ENCODE measurements at regions not wholly inside any gene's neighbourhood (a gene's known extent, or its start where the extent isn't known, plus 50 kb on each side); places are given as distances from the start of the nearest gene placed in this dataset.

- 53 to 72% (median 57%) methylated on average over 5 of the region's 5 CpGs for WGBS, 4 donors
- Histone ChIP-seq H3K4me3 (no peak overlapping the region), H3K4me1 (replicated peaks in 1 of 2) (peaks cover 0 to 8% of the 10 kb centered on the region in 2 donors), H3K27me3 (no peaks in the 10 kb centered on the region), H3K27ac (no peak overlapping the region), H3K36me3 (replicated peaks in 1 of 2) (no peaks in the 10 kb centered on the region), H3K9me3 (replicated peaks in 1 of 3) (no peaks in the 10 kb centered on the region)
- TF ChIP-seq POLR2A (IDR thresholded peaks at IDR 0.05) = no peak
- TF ChIP-seq CTCF (IDR thresholded peaks at IDR 0.05) = no peak
- no peak for DNase-seq
- intact Hi-C loops (cut with DNase I) = no loop called here
These were observed 986.0 kb downstream of the ROBO2 start for GRCh38 chr3:78025916-78026315.

- Histone ChIP-seq H3K4me1 (replicated peaks in 1 of 2) (peaks cover 0 to 8% of the 10 kb centered on the region in 2 donors), H3K9me3 (replicated peaks in 1 of 3) (no peaks in the 10 kb centered on the region), H3K36me3 (replicated peaks in 1 of 2) (no peaks in the 10 kb centered on the region), H3K27me3 (no peaks in the 10 kb centered on the region), H3K27ac (no peak overlapping the region), H3K4me3 (no peak overlapping the region)
- TF ChIP-seq POLR2A (IDR thresholded peaks at IDR 0.05) (no peak), CTCF (IDR thresholded peaks at IDR 0.05) (no peak)
- peak in 4 of 7 donors; percentile 9 to 27 (median 21) for DNase-seq
- 16 to 35% (median 30%) methylated on average over 1 of the region's 1 CpG for WGBS, 4 donors
- intact Hi-C loops (cut with DNase I) = no loop called here
These were observed 986.5 kb downstream of the ROBO2 start for GRCh38 chr3:78026318-78026828.

GRCh38 chr3:78029775-78030174 is 989.9 kb downstream of the ROBO2 start:
- intact Hi-C loops (cut with DNase I) = no loop called here
- TF ChIP-seq POLR2A (IDR thresholded peaks at IDR 0.05) = no peak
- H3K36me3 ChIP-seq (replicated peaks in 1 of 2) = no peaks in the 10 kb centered on the region
- DNase-seq = peak in 1 of 7 donors; percentile 12
- no peaks in the 10 kb centered on the region for H3K9me3 ChIP-seq (replicated peaks in 1 of 3)
- no peak overlapping the region for H3K4me3 ChIP-seq
- H3K4me1 ChIP-seq (replicated peaks in 1 of 2) = peaks cover 0 to 8% of the 10 kb centered on the region in 2 donors
- 93 to 96% (median 94%) methylated on average over 15 to 39 of the region's 39 CpGs for WGBS, 4 donors
- H3K27me3 ChIP-seq = no peaks in the 10 kb centered on the region
- no peak overlapping the region for H3K27ac ChIP-seq

GRCh38 chr3:78035131-78035641 is 995.3 kb downstream of the ROBO2 start:
- 26 to 38% (median 34%) methylated on average over 7 of the region's 7 CpGs for WGBS, 4 donors
- intact Hi-C loops (cut with DNase I) = no loop called here
- no peak overlapping the region for H3K4me3 ChIP-seq
- H3K4me1 ChIP-seq (replicated peaks in 1 of 2) = no peaks in the 10 kb centered on the region
- DNase-seq = no peak
- TF ChIP-seq CTCF (IDR thresholded peaks at IDR 0.05) = no peak
- no peak for TF ChIP-seq POLR2A (IDR thresholded peaks at IDR 0.05)
- no peak overlapping the region for H3K27ac ChIP-seq
- no peaks in the 10 kb centered on the region for H3K27me3 ChIP-seq
- H3K9me3 ChIP-seq (replicated peaks in 1 of 3) = peaks cover 0 to 3% (median 0%) of the 10 kb centered on the region in 3 donors
- H3K36me3 ChIP-seq (replicated peaks in 1 of 2) = no peaks in the 10 kb centered on the region

- Histone ChIP-seq H3K27me3 (no peaks in the 10 kb centered on the region), H3K4me3 (no peak overlapping the region), H3K36me3 (replicated peaks in 1 of 2) (no peaks in the 10 kb centered on the region), H3K9me3 (replicated peaks in 1 of 3) (peaks cover 0 to 6% (median 0%) of the 10 kb centered on the region in 3 donors), H3K27ac (no peak overlapping the region), H3K4me1 (replicated peaks in 1 of 2) (no peaks in the 10 kb centered on the region)
- 81 to 89% (median 84%) methylated on average over 1 of the region's 1 CpG for WGBS, 4 donors
- no peak for TF ChIP-seq POLR2A (IDR thresholded peaks at IDR 0.05)
- no peak for TF ChIP-seq CTCF (IDR thresholded peaks at IDR 0.05)
- DNase-seq = no peak
- intact Hi-C loops (cut with DNase I) = no loop called here
These were observed 1001.6 kb downstream of the ROBO2 start for GRCh38 chr3:78041486-78041885.

All from adrenal gland (tissue), 9 donors.